ENCODE measurements at regions not wholly inside any gene's neighbourhood (a gene's known extent, or its start where the extent isn't known, plus 50 kb on each side); places are given as distances from the start of the nearest gene placed in this dataset.

- Histone ChIP-seq H4K8ac (replicated peaks; ENCODE audit: insufficient read length, low read depth, low read length) (no peak overlapping the region), H3T11ph (ENCODE audit: low read length) (no peak overlapping the region), H2AK5ac (ENCODE audit: insufficient read length, low read length) (no peak overlapping the region), H4K20me1 (ENCODE audit: control insufficient read depth, insufficient read depth, insufficient read length) (no peaks in the 10 kb centered on the region), H3K4me1 (ENCODE audit: insufficient read depth, low read length) (no peaks in the 10 kb centered on the region), H4K91ac (ENCODE audit: insufficient read length, low read depth, low read length) (no peak overlapping the region), H2AFZ (ENCODE audit: low read length) (no peak overlapping the region), H2BK120ac (ENCODE audit: low read depth, low read length, poor library complexity, severe bottlenecking) (no peak overlapping the region), H3K9me3 (ENCODE audit: control insufficient read depth, low read depth, low read length) (no peaks in the 10 kb centered on the region), H3K14ac (ENCODE audit: insufficient read depth, low read length) (no peak overlapping the region), H3K56ac (ENCODE audit: insufficient read length, low read depth, low read length) (no peak overlapping the region), H3K23ac (ENCODE audit: insufficient read length, low read depth, low read length) (no peak overlapping the region), H3K79me2 (ENCODE audit: insufficient read depth, low read length) (no peaks in the 10 kb centered on the region), H3K23me2 (ENCODE audit: insufficient read length, low read depth, low read length, poor library complexity, severe bottlenecking) (no peaks in the 10 kb centered on the region), H2BK12ac (ENCODE audit: insufficient read length, low read depth, low read length) (no peak overlapping the region), H3K4me2 (ENCODE audit: insufficient read depth, insufficient read length, low read length) (no peak overlapping the region), H3K27me3 (ENCODE audit: insufficient read depth, low read length) (no peaks in the 10 kb centered on the region), H3K18ac (ENCODE audit: insufficient read length, low read depth, low read length) (no peak overlapping the region), H2BK5ac (ENCODE audit: insufficient read length, low read length) (no peak overlapping the region), H3K9ac (ENCODE audit: extremely low read depth, insufficient read length, low read length) (no peak overlapping the region), H3K4ac (ENCODE audit: low read depth, low read length) (no peak overlapping the region), H2BK15ac (ENCODE audit: low read depth, low read length) (no peak overlapping the region), H4K5ac (ENCODE audit: insufficient read length, low read depth, low read length) (no peak overlapping the region), H3K79me1 (ENCODE audit: insufficient read depth, low read depth, low read length, poor library complexity, severe bottlenecking) (no peaks in the 10 kb centered on the region), H2BK20ac (ENCODE audit: low read depth, low read length, poor library complexity, severe bottlenecking) (no peak overlapping the region), H3K27ac (ENCODE audit: insufficient read length, low read depth, low read length) (no peak overlapping the region)
- peaks cover 3 to 12% of the 10 kb centered on the region in 2 experiments; a peak in 2 of 5 replicates for H3K9me3 Mint-ChIP-seq
- no peaks in the 10 kb centered on the region for H3K4me1 Mint-ChIP-seq
- no peak overlapping the region for H3K4me3 Mint-ChIP-seq
- TF ChIP-seq CTCF (conservative IDR thresholded peaks at IDR 0.05), result no peak
- no peaks in the 10 kb centered on the region for H3K27me3 Mint-ChIP-seq (ENCODE audit: low read depth)
- peaks cover 0 to 9% (median 0%) of the 10 kb centered on the region in 3 experiments; a peak in 3 of 7 replicates for H3K36me3 Mint-ChIP-seq (ENCODE audit: insufficient read depth in 1 of 3, low read depth in 3 of 3)
- no peak for DNase-seq
- no CpG with 5 or more reads among the region's 4 CpGs for WGBS (ENCODE audit: extremely low coverage, insufficient read length, low lambda C conversion rate)
- H3K27ac Mint-ChIP-seq, result no peak overlapping the region
These were observed 230.7 kb downstream of the SATB1 start for GRCh38 chr3:18194431-18194830.
